Osteoblast (primary cell): ENCODE measurements at regions not wholly inside any gene's neighbourhood (a gene's known extent, or its start where the extent isn't known, plus 50 kb on each side); places are given as distances from the start of the nearest gene placed in this dataset.
"Not testable (repeated sequence)": the region's sequence is repeated elsewhere in the genome, so short reads cannot be mapped to it uniquely, and the experiment has no call there.

Experiments
- DNase-seq: peaks from one replicate; pipeline ENCODE4 v3.0.0; 2011; ENCODE audit warnings: low spot score, mixed read lengths; ENCODE audit not compliant: insufficient read length; ENCODE audit errors: missing footprints
- H2AFZ ChIP-seq: 2 replicates; pipeline ENCODE4 v1.6.0; 2011; ENCODE audit warnings: mild to moderate bottlenecking, low read length
- H3K27ac ChIP-seq: 2 replicates; pipeline ENCODE4 v1.5.1; 2011; ENCODE audit warnings: mild to moderate bottlenecking, low read depth, low read length, moderate library complexity
- H3K27me3 ChIP-seq: 2 replicates; pipeline ENCODE4 v1.6.0; 2012; ENCODE audit warnings: mild to moderate bottlenecking, control low read depth, inconsistent platforms, low read length, moderate library complexity; ENCODE audit not compliant: insufficient read depth
- H3K36me3 ChIP-seq: 2 replicates; pipeline ENCODE4 v1.5.1; 2011; ENCODE audit warnings: mild to moderate bottlenecking, low read length, control low read depth, moderate library complexity; ENCODE audit not compliant: insufficient read depth
- H3K4me1 ChIP-seq: 2 replicates; pipeline ENCODE4 v1.5.1; 2011; ENCODE audit warnings: mild to moderate bottlenecking, low read length, control low read depth, moderate library complexity; ENCODE audit not compliant: insufficient read depth
- H3K4me2 ChIP-seq: 2 replicates; pipeline ENCODE4 v1.6.0; 2011; ENCODE audit warnings: mild to moderate bottlenecking, low read length; ENCODE audit not compliant: insufficient read depth
- H3K4me3 ChIP-seq: fragments of 200-600 bp; sonication (generic); 3 replicates; pipeline ENCODE4 v1.5.1; 2012; ENCODE audit warnings: mild to moderate bottlenecking, low read length, inconsistent platforms; ENCODE audit not compliant: insufficient read depth
- H3K79me2 ChIP-seq: 2 replicates; pipeline ENCODE4 v1.6.0; 2012; ENCODE audit warnings: mild to moderate bottlenecking, low read length, control low read depth, inconsistent platforms; ENCODE audit not compliant: insufficient read depth
- H3K9me3 ChIP-seq: 2 replicates; pipeline ENCODE4 v1.5.1; 2011; ENCODE audit warnings: low read depth, low read length, control low read depth
- H4K20me1 ChIP-seq: 2 replicates; pipeline ENCODE4 v1.6.0; 2012; ENCODE audit warnings: mild to moderate bottlenecking, low read length, control low read depth; ENCODE audit not compliant: insufficient read depth
- TF ChIP-seq, protein P1 (sequence below): IDR thresholded peaks from 2 replicates; pipeline ENCODE4 v1.5.1; 2011; ENCODE audit warnings: mild to moderate bottlenecking, low read depth, low read length, moderate library complexity; ENCODE audit errors: extremely low read depth

DNA sequence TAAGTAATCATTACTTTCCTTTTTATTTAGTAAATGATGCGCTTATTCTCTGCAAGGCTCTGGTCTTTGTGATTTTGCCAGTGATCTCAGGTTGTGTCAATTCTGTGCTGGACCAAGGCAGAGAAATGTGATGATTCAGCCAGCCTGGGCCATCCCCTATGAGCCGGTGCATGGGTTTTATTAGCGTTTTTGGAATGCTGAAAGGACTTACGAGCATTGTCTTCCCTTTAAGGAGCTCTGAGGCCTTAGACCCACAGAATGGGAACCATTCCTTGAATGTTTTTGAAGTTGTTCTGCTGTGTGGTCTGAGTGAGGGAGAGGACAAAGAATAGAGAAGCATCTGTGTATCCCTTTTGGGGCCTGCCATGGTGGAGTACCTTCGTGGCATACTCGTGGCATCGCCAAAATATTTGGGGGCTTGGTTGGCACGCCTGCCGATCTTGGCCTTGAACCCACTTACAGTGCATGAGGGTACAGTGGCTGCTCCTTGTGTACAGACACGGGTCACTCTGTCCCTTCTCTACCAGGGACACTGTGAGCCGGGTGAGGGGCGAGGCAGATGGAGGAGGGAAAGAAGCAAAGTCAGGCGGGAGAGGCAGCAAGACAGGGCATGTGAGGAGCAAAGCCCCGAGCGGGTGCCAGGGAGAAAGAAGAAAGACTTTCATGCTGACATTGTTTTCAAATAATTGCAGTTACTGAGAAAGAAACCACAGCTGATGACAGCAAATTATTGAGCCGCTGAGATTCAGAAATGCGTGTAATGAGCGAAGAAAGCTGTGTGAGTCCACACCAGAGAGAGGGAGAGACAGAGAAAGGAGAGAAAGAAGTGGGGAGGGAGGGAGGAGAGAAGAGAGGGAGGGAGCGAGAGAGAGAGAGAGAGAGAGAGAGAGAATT lies 269.4 kb upstream of the RGMA start:
- Histone ChIP-seq H3K79me2 (no peaks in the 10 kb centered on the region), H3K27ac (no peak overlapping the region), H3K4me3 (no peak overlapping the region), H3K4me1 (no peaks in the 10 kb centered on the region), H4K20me1 (no peaks in the 10 kb centered on the region), H2AFZ (no peak overlapping the region), H3K9me3 (no peaks in the 10 kb centered on the region), H3K4me2 (no peak overlapping the region), H3K27me3 (no peaks in the 10 kb centered on the region), H3K36me3 (no peaks in the 10 kb centered on the region)
- no peak for DNase-seq
- TF ChIP-seq, protein P1, sequence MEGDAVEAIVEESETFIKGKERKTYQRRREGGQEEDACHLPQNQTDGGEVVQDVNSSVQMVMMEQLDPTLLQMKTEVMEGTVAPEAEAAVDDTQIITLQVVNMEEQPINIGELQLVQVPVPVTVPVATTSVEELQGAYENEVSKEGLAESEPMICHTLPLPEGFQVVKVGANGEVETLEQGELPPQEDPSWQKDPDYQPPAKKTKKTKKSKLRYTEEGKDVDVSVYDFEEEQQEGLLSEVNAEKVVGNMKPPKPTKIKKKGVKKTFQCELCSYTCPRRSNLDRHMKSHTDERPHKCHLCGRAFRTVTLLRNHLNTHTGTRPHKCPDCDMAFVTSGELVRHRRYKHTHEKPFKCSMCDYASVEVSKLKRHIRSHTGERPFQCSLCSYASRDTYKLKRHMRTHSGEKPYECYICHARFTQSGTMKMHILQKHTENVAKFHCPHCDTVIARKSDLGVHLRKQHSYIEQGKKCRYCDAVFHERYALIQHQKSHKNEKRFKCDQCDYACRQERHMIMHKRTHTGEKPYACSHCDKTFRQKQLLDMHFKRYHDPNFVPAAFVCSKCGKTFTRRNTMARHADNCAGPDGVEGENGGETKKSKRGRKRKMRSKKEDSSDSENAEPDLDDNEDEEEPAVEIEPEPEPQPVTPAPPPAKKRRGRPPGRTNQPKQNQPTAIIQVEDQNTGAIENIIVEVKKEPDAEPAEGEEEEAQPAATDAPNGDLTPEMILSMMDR, result no peak

DNA sequence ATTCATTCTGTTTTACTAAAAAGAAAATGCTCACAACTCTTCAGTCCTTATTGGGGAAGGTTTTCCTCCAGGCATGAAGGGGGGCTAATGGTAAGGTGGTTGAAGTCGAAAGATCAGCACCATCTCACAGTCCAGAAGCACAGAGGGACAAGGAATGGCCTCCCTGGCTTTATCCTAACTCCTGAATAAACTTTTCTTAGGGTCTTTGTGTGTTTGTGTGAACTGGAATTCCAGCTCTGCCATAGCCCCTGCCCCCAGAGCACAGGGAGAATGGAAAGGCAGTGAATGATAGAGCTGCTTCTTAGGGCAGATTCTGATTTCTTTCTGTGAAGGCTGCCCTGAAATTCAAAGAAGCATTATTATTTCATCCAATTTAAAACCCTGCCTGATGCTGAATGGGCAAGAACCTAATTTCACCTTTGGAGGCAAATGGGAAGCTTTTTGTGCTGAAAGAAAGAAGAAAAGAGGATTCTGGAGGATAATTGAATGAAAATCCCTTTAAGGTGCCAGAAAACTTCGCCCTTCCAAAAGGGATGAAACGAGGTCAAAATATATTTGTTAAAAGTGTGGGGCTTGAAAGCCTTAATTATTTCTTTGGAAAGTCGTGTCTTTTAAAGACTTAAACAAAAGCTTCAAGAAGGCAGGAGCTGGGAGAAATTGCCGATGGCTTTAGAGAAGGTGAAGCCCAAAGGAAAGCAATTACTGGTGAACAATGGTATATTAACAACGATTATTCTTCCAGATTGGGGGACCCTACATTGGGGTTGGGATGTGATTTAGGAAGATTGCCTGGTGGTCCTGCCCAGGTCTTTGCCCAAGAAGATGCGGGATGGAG lies 259.9 kb upstream of the RGMA start:
- Histone ChIP-seq H3K4me3 (no peak overlapping the region), H3K79me2 (no peaks in the 10 kb centered on the region), H4K20me1 (no peaks in the 10 kb centered on the region), H2AFZ (no peak overlapping the region), H3K27ac (no peak overlapping the region), H3K27me3 (no peaks in the 10 kb centered on the region), H3K9me3 (no peaks in the 10 kb centered on the region), H3K36me3 (no peaks in the 10 kb centered on the region), H3K4me2 (no peak overlapping the region), H3K4me1 (no peaks in the 10 kb centered on the region)
- TF ChIP-seq, protein P1, result no peak
- DNase-seq, result no peak

DNA sequence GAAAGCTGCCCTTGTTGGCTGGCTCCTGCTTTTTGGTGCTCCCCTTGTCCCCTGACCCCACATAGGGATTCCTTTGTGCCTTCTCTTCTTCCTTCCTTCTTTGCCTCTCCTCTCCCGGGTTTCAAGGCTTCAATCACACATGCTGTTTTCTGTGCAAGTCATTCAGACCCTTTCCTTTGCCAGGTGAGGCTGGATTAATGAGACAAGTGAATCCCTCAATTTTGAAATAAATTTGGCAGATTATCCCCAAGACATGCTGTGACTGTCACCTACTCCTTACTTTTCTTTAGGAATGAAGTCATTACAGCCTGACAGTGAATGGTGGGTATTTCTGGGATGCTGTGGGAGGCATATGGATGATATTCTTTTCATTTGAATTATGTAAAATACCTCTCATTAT lies 259.0 kb upstream of the RGMA start:
- Histone ChIP-seq H3K9me3 (no peaks in the 10 kb centered on the region), H3K4me2 (no peak overlapping the region), H3K4me1 (no peaks in the 10 kb centered on the region), H2AFZ (no peak overlapping the region), H4K20me1 (no peaks in the 10 kb centered on the region), H3K27me3 (no peaks in the 10 kb centered on the region), H3K79me2 (no peaks in the 10 kb centered on the region), H3K36me3 (no peaks in the 10 kb centered on the region), H3K27ac (no peak overlapping the region), H3K4me3 (no peak overlapping the region)
- TF ChIP-seq, protein P1, result no peak
- no peak for DNase-seq

DNA sequence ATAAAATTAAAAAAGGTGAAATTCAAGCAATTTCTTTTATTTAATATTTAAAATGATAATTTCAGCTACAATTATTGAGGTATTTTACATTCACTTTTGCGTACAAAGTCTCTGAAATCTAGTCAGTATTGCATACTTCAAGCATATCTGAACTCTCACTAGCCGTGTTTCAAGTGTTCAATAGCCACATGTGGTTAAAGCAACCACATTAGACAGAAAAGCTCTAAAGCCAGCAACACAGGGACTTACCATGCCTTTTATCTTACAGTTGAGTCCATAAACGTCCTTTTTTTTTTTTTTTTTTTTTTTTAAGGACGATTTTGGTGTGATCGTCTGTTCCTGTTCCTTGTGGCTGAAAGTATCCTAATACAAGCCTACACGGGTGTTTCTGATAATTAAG lies 257.0 kb upstream of the RGMA start:
- Histone ChIP-seq H3K27ac (no peak overlapping the region), H2AFZ (no peak overlapping the region), H3K4me2 (no peak overlapping the region), H3K79me2 (no peaks in the 10 kb centered on the region), H3K4me1 (no peaks in the 10 kb centered on the region), H3K9me3 (no peaks in the 10 kb centered on the region), H3K36me3 (no peaks in the 10 kb centered on the region), H3K27me3 (no peaks in the 10 kb centered on the region), H4K20me1 (no peaks in the 10 kb centered on the region), H3K4me3 (no peak overlapping the region)
- TF ChIP-seq, protein P1, result no peak
- no peak for DNase-seq

DNA sequence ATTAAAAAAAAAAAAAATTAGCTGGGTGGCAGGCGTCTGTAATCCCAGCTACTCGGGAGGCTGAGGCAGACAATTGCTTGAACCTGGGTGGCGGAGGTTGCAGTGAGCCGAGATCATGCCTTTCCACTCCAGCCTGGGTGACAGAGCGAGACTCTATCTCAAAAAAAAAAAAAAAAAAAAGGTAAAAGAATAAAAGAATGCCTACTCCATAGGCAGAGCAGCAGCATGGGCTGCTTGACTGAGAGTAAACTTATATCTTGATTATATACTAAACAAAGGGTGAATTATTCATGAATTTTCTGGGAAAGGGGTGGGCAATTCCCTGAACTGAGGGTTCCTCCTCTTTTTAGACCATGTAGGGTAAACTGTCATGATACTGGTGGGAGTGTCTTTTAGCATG lies 254.4 kb upstream of the RGMA start:
- H3K9me3 ChIP-seq, H3K27me3 ChIP-seq, H3K27ac ChIP-seq, H3K4me2 ChIP-seq, H4K20me1 ChIP-seq, H3K4me3 ChIP-seq, H3K4me1 ChIP-seq, H2AFZ ChIP-seq, H3K79me2 ChIP-seq, DNase-seq, H3K36me3 ChIP-seq: not testable (repeated sequence)
